Transverse colon (tissue), 4 donors: ENCODE measurements at regions not wholly inside any gene's neighbourhood (a gene's known extent, or its start where the extent isn't known, plus 50 kb on each side); places are given as distances from the start of the nearest gene placed in this dataset.

Experiments
- DNase-seq: peaks from one replicate; pipeline ENCODE4 v3.0.0-alpha.2; 2019
- H3K27ac ChIP-seq, 4 donors: fragments of 200-600 bp; sonication (generic); 2 replicates each; pipeline ENCODE4 v1.5.1; 2016 to 2018; ENCODE audit warnings: inconsistent platforms in 4 of 4
- H3K27me3 ChIP-seq: fragments of 200-600 bp; sonication (generic); 2 replicates; pipeline ENCODE4 v1.5.1; 2017; ENCODE audit warnings: inconsistent platforms
- H3K36me3 ChIP-seq, 4 donors: fragments of 200-600 bp; sonication (generic); 2 replicates each; pipeline ENCODE4 v1.5.1; 2017 to 2019; ENCODE audit warnings: inconsistent platforms in 4 of 4
- H3K4me1 ChIP-seq, 4 donors: fragments of 200-600 bp; sonication (generic); 2 replicates each; pipeline ENCODE4 v1.5.1; 2017 to 2020; ENCODE audit warnings: inconsistent platforms in 4 of 4
- H3K4me3 ChIP-seq, 4 donors: fragments of 200-600 bp; sonication (generic); 1 replicate in 1 of 4; 2 replicates in 3 of 4; pipeline versions ENCODE4 v1.5.1 to v1.6.1; 2017 to 2019; ENCODE audit warnings: inconsistent platforms in 4 of 4
- H3K9me3 ChIP-seq, 2 donors: fragments of 200-600 bp; sonication (generic); 2 replicates each; pipeline ENCODE4 v1.5.1; 2017 to 2019; ENCODE audit warnings: inconsistent platforms in 2 of 2
- CTCF ChIP-seq, 5 experiments: fragments of 200-600 bp in 3 of 5; fragments of 450-650 bp in 2 of 5; sonication (generic) in 3 of 5; IDR thresholded peaks; 1 replicate in 2 of 5; 2 replicates in 3 of 5; pipeline ENCODE4 v1.5.1; 2016 to 2017; ENCODE audit warnings: antibody characterized with exemption in 5 of 5, inconsistent platforms in 3 of 5, mild to moderate bottlenecking in 2 of 5, moderate library complexity in 1 of 5
- EP300 ChIP-seq: sonication (generic); formaldehyde crosslinking; IDR thresholded peaks from one replicate; pipeline ENCODE4 v1.6.1; 2017; ENCODE audit warnings: antibody characterized with exemption, low read depth
- POLR2A ChIP-seq: fragments of 450-650 bp; IDR thresholded peaks from one replicate; pipeline ENCODE4 v1.6.1; 2016; ENCODE audit warnings: antibody characterized with exemption, mild to moderate bottlenecking, moderate library complexity
- POLR2AphosphoS5 ChIP-seq, 3 donors: sonication (generic); formaldehyde crosslinking; IDR thresholded peaks; one replicate each; pipeline ENCODE4 v1.6.1; 2016; ENCODE audit warnings: antibody characterized with exemption in 3 of 3
- WGBS, 2 donors: methylation state at CpG; one replicate each; pipeline ENCODE4 v1.1.5; 2018; ENCODE audit warnings: low coverage in 1 of 2; 5-methylcytosine and 5-hydroxymethylcytosine counted together
- in situ Hi-C, 4 donors: fragments of 200-750 bp; cut with MboI; loops; one replicate each; pipeline versions ENCODE4 v1.15.0 to v1.15.1; 2017; ENCODE audit warnings: low sequenced_read_pairs in 3 of 4, low pct_ligation_motif_present in 1 of 4, low pct_unique_long_range_greater_than_20kb in 1 of 4
- intact Hi-C: fragments of 100-400 bp; cut with DNase I; formaldehyde crosslinking; loops from one replicate; pipeline ENCODE4 v1.15.1; 2023; ENCODE audit warnings: low total_unique reads

DNA sequence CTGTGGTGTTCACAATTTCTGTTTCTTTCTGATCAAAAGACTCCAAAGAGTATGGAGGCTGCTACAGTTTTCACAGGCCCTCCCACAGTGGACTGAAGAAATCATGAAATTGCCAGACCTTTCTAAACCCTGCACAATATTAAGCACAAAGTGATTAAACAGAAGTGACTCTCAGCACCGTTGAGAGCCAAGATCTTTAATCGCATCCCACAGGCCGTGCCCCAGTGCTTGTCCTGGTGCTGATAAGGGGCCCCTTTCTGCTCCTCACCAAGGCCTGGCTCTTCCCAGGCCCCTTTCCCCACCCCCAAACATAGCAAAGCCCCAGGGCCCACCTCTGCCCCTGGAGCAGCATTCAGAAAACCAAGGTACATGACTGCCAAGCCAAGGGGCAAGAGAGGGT, 57.4 kb upstream of the BMAL1 start:
- no peak overlapping the region for H3K27ac ChIP-seq
- no peak overlapping the region for H3K4me3 ChIP-seq
- H3K36me3 ChIP-seq: no peaks in the 10 kb centered on the region
- H3K27me3 ChIP-seq: no peaks in the 10 kb centered on the region
- H3K4me1 ChIP-seq: no peaks in the 10 kb centered on the region
- intact Hi-C loops: no loop called here
- WGBS, 2 donors: 91% methylated on average over 3 of the region's 3 CpGs; no CpG with 5 or more reads in 1 of the 2 donors
- no peak for TF ChIP-seq POLR2AphosphoS5 (IDR thresholded peaks at IDR 0.05)
- TF ChIP-seq CTCF (IDR thresholded peaks at IDR 0.05): no peak
- TF ChIP-seq POLR2A: no peak
- TF ChIP-seq EP300: no peak
- no peaks in the 10 kb centered on the region for H3K9me3 ChIP-seq
- in situ Hi-C loops: loop anchor here in 1 of 4 donors (25.0 kb wide), 1 partner anchor 117 kb away; no protein-coding TSS in a partner anchor
- DNase-seq: no peak

GRCh38 chr11:13221722-13222121, 55.9 kb upstream of the BMAL1 start:
- Histone ChIP-seq H3K9me3 (no peaks in the 10 kb centered on the region), H3K27ac (no peak overlapping the region), H3K4me1 (no peaks in the 10 kb centered on the region), H3K4me3 (no peak overlapping the region), H3K36me3 (no peaks in the 10 kb centered on the region), H3K27me3 (no peaks in the 10 kb centered on the region)
- WGBS, 2 donors: 86 to 89% methylated on average over 2 to 4 of the region's 4 CpGs
- intact Hi-C loops (no loop called here), in situ Hi-C loops (loop anchor here in 1 of 4 donors (25.0 kb wide), 1 partner anchor 116 kb away; no protein-coding TSS in a partner anchor)
- no peak for DNase-seq
- TF ChIP-seq EP300: no peak
- no peak for TF ChIP-seq POLR2A
- TF ChIP-seq CTCF (IDR thresholded peaks at IDR 0.05): no peak
- TF ChIP-seq POLR2AphosphoS5 (IDR thresholded peaks at IDR 0.05): no peak

- Histone ChIP-seq H3K36me3 (no peaks in the 10 kb centered on the region), H3K27me3 (no peaks in the 10 kb centered on the region), H3K9me3 (no peaks in the 10 kb centered on the region), H3K4me1 (no peaks in the 10 kb centered on the region), H3K27ac (no peak overlapping the region), H3K4me3 (no peak overlapping the region)
- TF ChIP-seq POLR2AphosphoS5 (IDR thresholded peaks at IDR 0.05): no peak
- no peak for TF ChIP-seq EP300
- TF ChIP-seq CTCF (IDR thresholded peaks at IDR 0.05): no peak
- TF ChIP-seq POLR2A: no peak
- in situ Hi-C loops (loop anchor here in 1 of 4 donors (25.0 kb wide), 1 partner anchor 115 kb away; no protein-coding TSS in a partner anchor), intact Hi-C loops (no loop called here)
- no peak for DNase-seq
- WGBS, 2 donors: 64 to 89% methylated on average over 1 to 3 of the region's 3 CpGs
Measured at GRCh38 chr11:13222285-13222684, 55.3 kb upstream of the BMAL1 start.

- in situ Hi-C loops (loop anchor here in 1 of 4 donors (25.0 kb wide), 1 partner anchor 114 kb away; no protein-coding TSS in a partner anchor), intact Hi-C loops (no loop called here)
- Histone ChIP-seq H3K27me3 (no peaks in the 10 kb centered on the region), H3K27ac (no peak overlapping the region), H3K4me3 (no peak overlapping the region), H3K36me3 (no peaks in the 10 kb centered on the region), H3K9me3 (no peaks in the 10 kb centered on the region), H3K4me1 (no peaks in the 10 kb centered on the region)
- DNase-seq: no peak
- WGBS, 2 donors: 35 to 56% methylated on average over 3 to 5 of the region's 5 CpGs
- TF ChIP-seq EP300: no peak
- TF ChIP-seq CTCF (IDR thresholded peaks at IDR 0.05): no peak
- no peak for TF ChIP-seq POLR2AphosphoS5 (IDR thresholded peaks at IDR 0.05)
- no peak for TF ChIP-seq POLR2A
Measured at GRCh38 chr11:13223112-13223511, 54.5 kb upstream of the BMAL1 start.
